ENCODE measurements at regions not wholly inside any gene's neighbourhood (a gene's known extent, or its start where the extent isn't known, plus 50 kb on each side); places are given as distances from the start of the nearest gene placed in this dataset.

GRCh38 chr13:67366533-67366932, 136.4 kb upstream of the PCDH9 start:
- TF ChIP-seq CTCF (IDR thresholded peaks at IDR 0.05; ENCODE audit: insufficient read depth, low read length) = no peak
- TF ChIP-seq SPI1 (IDR thresholded peaks at IDR 0.05; ENCODE audit: borderline replicate concordance, low read depth) = no peak
- no peak for TF ChIP-seq REST (IDR thresholded peaks at IDR 0.05; ENCODE audit: insufficient replicate concordance, low read depth)

All from HL-60 (cell line).